ES-I3 (cell line): ENCODE measurements at regions not wholly inside any gene's neighbourhood (a gene's known extent, or its start where the extent isn't known, plus 50 kb on each side); places are given as distances from the start of the nearest gene placed in this dataset.
"Not testable (repeated sequence)": the region's sequence is repeated elsewhere in the genome, so short reads cannot be mapped to it uniquely, and the experiment has no call there.

ENCODE experiments used
- H3K36me3 ChIP-seq: 2 replicates; pipeline ENCODE4 v1.6.1; 2013; ENCODE audit warnings: mild to moderate bottlenecking, low read length, control low read depth, moderate library complexity; ENCODE audit not compliant: insufficient read depth
- H3K4me1 ChIP-seq: 2 replicates; pipeline ENCODE4 v1.6.1; 2013; ENCODE audit warnings: mild to moderate bottlenecking, control low read depth, low read length; ENCODE audit not compliant: insufficient read depth
- H3K9ac ChIP-seq: 2 replicates; pipeline ENCODE4 v1.6.1; 2013; ENCODE audit warnings: low read depth, mild to moderate bottlenecking, low read length, moderate library complexity
- H3K9me3 ChIP-seq: 2 replicates; pipeline ENCODE4 v1.6.1; 2013; ENCODE audit warnings: mild to moderate bottlenecking, low read length, moderate library complexity; ENCODE audit not compliant: control insufficient read depth, insufficient read depth

- H3K4me1 ChIP-seq = no peaks in the 10 kb centered on the region; the same call in 1 of the 2 replicates
- no peaks in the 10 kb centered on the region for H3K36me3 ChIP-seq
- no peak overlapping the region for H3K9ac ChIP-seq
- no peaks in the 10 kb centered on the region for H3K9me3 ChIP-seq
Measured at GRCh38 chr9:97766092-97766491, 69.0 kb upstream of the XPA start.

GRCh38 chr9:97766610-97767009, 69.5 kb upstream of the XPA start:
- H3K4me1 ChIP-seq = peaks cover 2% of the 10 kb centered on the region; the same call in 1 of the 2 replicates
- H3K9ac ChIP-seq = no peak overlapping the region

GRCh38 chr9:97767891-97768290, 70.8 kb upstream of the XPA start:
- Histone ChIP-seq H3K4me1 (peaks cover 12% of the 10 kb centered on the region; the same call in 1 of the 2 replicates), H3K9ac (no peak overlapping the region), H3K9me3 (no peaks in the 10 kb centered on the region), H3K36me3 (no peaks in the 10 kb centered on the region)

More at GRCh38 chr9:97766610-97767009, 69.5 kb upstream of the XPA start:
- Histone ChIP-seq H3K36me3 (no peaks in the 10 kb centered on the region), H3K9me3 (no peaks in the 10 kb centered on the region)

- Histone ChIP-seq H3K36me3 (no peaks in the 10 kb centered on the region), H3K9ac (no peak overlapping the region), H3K4me1 (peaks cover 12% of the 10 kb centered on the region; the same call in 1 of the 2 replicates), H3K9me3 (no peaks in the 10 kb centered on the region)
Measured at GRCh38 chr9:97768746-97769145, 71.6 kb upstream of the XPA start.

- no peaks in the 10 kb centered on the region for H3K36me3 ChIP-seq
- no peak overlapping the region for H3K9ac ChIP-seq
- H3K4me1 ChIP-seq = peaks cover 12% of the 10 kb centered on the region; the same call in 1 of the 2 replicates
- H3K9me3 ChIP-seq = no peaks in the 10 kb centered on the region
Measured at GRCh38 chr9:97769208-97769607, 72.1 kb upstream of the XPA start.

GRCh38 chr9:97770808-97771372, 73.8 kb upstream of the XPA start:
- no peak overlapping the region for H3K9ac ChIP-seq
- H3K36me3 ChIP-seq = no peaks in the 10 kb centered on the region
- H3K9me3 ChIP-seq = no peaks in the 10 kb centered on the region
- peaks cover 12% of the 10 kb centered on the region; the same call in 1 of the 2 replicates for H3K4me1 ChIP-seq

- Histone ChIP-seq H3K4me1 (peaks cover 12% of the 10 kb centered on the region; the same call in 1 of the 2 replicates), H3K9me3 (no peaks in the 10 kb centered on the region), H3K9ac (no peak overlapping the region), H3K36me3 (no peaks in the 10 kb centered on the region)
Measured at GRCh38 chr9:97771641-97772040, 74.5 kb upstream of the XPA start.

- Histone ChIP-seq H3K9me3 (no peaks in the 10 kb centered on the region), H3K36me3 (no peaks in the 10 kb centered on the region), H3K9ac (no peak overlapping the region), H3K4me1 (peaks cover 12% of the 10 kb centered on the region; the same call in 1 of the 2 replicates)
Measured at GRCh38 chr9:97772145-97772544, 75.0 kb upstream of the XPA start.

GRCh38 chr9:97773091-97773490, 76.0 kb upstream of the XPA start:
- H3K9ac ChIP-seq = no peak overlapping the region
- H3K36me3 ChIP-seq = no peaks in the 10 kb centered on the region
- H3K4me1 ChIP-seq = peaks cover 12% of the 10 kb centered on the region; the same call in 1 of the 2 replicates
- no peaks in the 10 kb centered on the region for H3K9me3 ChIP-seq

GRCh38 chr9:97773723-97774122, 76.6 kb upstream of the XPA start:
- H3K9ac ChIP-seq = no peak overlapping the region
- H3K36me3 ChIP-seq = no peaks in the 10 kb centered on the region
- H3K9me3 ChIP-seq = no peaks in the 10 kb centered on the region
- H3K4me1 ChIP-seq = peaks cover 12% of the 10 kb centered on the region; the same call in 1 of the 2 replicates

- Histone ChIP-seq H3K4me1 (peaks cover 12% of the 10 kb centered on the region; the same call in 1 of the 2 replicates), H3K9me3 (peaks cover 3% of the 10 kb centered on the region; the same call in 1 of the 2 replicates), H3K36me3 (no peaks in the 10 kb centered on the region)
Measured at GRCh38 chr9:97774673-97775072, 77.5 kb upstream of the XPA start.

GRCh38 chr9:97778740-97779139, 74.3 kb upstream of the FOXE1 start:
- not testable (repeated sequence) for H3K9ac ChIP-seq, H3K4me1 ChIP-seq, H3K36me3 ChIP-seq, H3K9me3 ChIP-seq

More at GRCh38 chr9:97774673-97775072, 77.5 kb upstream of the XPA start:
- H3K9ac ChIP-seq = no peak overlapping the region

GRCh38 chr9:97779608-97780007, 73.4 kb upstream of the FOXE1 start:
- Histone ChIP-seq H3K4me1 (no peaks in the 10 kb centered on the region), H3K9ac (no peak overlapping the region), H3K9me3 (peaks cover 9% of the 10 kb centered on the region; the same call in 1 of the 2 replicates), H3K36me3 (no peaks in the 10 kb centered on the region)

- Histone ChIP-seq H3K4me1 (no peaks in the 10 kb centered on the region), H3K36me3 (no peaks in the 10 kb centered on the region), H3K9ac (no peak overlapping the region), H3K9me3 (peaks cover 9% of the 10 kb centered on the region; the same call in 1 of the 2 replicates)
Measured at GRCh38 chr9:97781902-97782301, 71.1 kb upstream of the FOXE1 start.

- H3K36me3 ChIP-seq = no peaks in the 10 kb centered on the region
- no peak overlapping the region for H3K9ac ChIP-seq
- no peaks in the 10 kb centered on the region for H3K4me1 ChIP-seq
- no peaks in the 10 kb centered on the region for H3K9me3 ChIP-seq
Measured at GRCh38 chr9:97786341-97786740, 66.7 kb upstream of the FOXE1 start.
